ENCODE measurements at regions not wholly inside any gene's neighbourhood (a gene's known extent, or its start where the extent isn't known, plus 50 kb on each side); places are given as distances from the start of the nearest gene placed in this dataset.

- TF ChIP-seq CTCF (IDR thresholded peaks at IDR 0.05) (no peak), POLR2A (IDR thresholded peaks at IDR 0.05) (no peak)
Measured at GRCh38 chr7:66415659-66416265, 210.6 kb downstream of the TPST1 start.
